ENCODE measurements at regions not wholly inside any gene's neighbourhood (a gene's known extent, or its start where the extent isn't known, plus 50 kb on each side); places are given as distances from the start of the nearest gene placed in this dataset.

DNA sequence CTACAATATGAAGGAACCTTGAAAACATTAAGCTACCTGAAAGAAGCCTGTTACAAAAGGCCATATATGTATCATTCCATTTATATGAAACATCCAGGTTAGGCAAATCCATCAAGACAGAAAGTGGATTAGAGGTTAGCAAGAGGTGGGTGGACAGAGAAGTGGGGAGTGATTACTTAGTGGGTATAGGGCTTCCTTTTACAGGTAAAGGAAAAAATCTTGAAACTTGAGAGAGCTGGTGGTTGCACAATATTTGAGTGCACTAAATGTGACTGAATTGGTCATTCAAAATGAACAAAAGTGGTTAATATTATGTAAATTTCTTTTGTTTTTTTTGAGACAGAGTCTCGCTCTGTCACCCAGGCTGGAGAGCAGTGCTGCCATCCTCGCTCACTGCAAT is 119.4 kb upstream of the KIF5B start:
- Histone ChIP-seq H3K36me3 (no peaks in the 10 kb centered on the region), H3K4me1 (no peaks in the 10 kb centered on the region), H3K27ac (no peak overlapping the region), H3K27me3 (no peaks in the 10 kb centered on the region), H3K9me3 (no peaks in the 10 kb centered on the region), H3K4me3 (no peak overlapping the region)
- DNase-seq (no peak), ATAC-seq (peak; percentile 42)
- intact Hi-C loops (cut with DNase I): no loop called here
- TF ChIP-seq, protein P1, sequence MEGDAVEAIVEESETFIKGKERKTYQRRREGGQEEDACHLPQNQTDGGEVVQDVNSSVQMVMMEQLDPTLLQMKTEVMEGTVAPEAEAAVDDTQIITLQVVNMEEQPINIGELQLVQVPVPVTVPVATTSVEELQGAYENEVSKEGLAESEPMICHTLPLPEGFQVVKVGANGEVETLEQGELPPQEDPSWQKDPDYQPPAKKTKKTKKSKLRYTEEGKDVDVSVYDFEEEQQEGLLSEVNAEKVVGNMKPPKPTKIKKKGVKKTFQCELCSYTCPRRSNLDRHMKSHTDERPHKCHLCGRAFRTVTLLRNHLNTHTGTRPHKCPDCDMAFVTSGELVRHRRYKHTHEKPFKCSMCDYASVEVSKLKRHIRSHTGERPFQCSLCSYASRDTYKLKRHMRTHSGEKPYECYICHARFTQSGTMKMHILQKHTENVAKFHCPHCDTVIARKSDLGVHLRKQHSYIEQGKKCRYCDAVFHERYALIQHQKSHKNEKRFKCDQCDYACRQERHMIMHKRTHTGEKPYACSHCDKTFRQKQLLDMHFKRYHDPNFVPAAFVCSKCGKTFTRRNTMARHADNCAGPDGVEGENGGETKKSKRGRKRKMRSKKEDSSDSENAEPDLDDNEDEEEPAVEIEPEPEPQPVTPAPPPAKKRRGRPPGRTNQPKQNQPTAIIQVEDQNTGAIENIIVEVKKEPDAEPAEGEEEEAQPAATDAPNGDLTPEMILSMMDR (IDR thresholded peaks at IDR 0.05): no peak

DNA sequence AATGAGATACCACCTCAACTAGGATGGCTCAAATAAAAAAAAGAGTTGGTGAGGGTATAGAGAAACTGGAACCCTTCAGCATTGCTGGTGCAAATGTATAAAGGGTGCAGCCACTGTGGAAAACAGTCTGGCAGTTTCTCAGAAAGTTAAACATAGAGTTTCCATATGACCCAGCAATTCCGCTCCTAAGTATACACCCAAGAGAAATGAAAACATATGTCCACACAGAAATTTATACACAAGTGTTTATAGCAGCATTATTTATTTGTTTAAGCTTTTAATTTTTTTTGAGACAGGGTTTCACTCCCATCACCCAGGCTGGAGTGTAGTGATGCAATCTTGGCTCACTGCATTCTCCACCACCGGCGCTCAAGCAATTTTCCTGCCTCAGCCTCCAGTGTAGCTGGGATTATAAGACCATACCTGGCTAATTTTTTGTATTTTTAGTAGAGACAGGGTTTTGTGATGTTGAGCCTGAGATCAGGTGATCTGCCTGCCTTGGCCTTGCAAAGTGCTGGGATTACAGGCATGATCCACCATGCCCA is 118.2 kb upstream of the KIF5B start:
- TF ChIP-seq, protein P1 (IDR thresholded peaks at IDR 0.05): no peak
- no peak overlapping the region for H3K27ac ChIP-seq
- intact Hi-C loops (cut with DNase I): no loop called here
- H3K9me3 ChIP-seq: no peaks in the 10 kb centered on the region
- no peak overlapping the region for H3K4me3 ChIP-seq
- no peaks in the 10 kb centered on the region for H3K27me3 ChIP-seq
- H3K4me1 ChIP-seq: no peaks in the 10 kb centered on the region
- H3K36me3 ChIP-seq: no peaks in the 10 kb centered on the region
- ATAC-seq (no peak), DNase-seq (no peak)

DNA sequence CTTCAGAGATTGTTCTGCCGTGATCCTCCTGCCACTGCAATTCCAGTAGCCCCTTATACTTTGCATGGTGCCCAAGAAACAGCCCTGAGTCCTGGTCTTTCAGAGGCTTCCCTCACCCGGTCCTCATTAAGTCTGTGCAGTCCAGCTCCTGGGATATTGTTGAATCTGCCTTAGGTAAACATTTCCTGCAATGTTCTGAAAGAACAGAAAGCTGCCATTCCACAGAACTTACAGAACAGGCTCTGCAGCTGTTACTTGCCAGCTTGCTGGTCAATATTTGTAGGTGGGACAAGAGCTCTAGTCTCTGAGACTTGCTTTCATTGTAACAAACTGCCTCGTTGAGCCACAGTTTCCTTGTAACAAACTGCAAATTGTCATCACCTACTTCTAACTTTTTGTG is 115.0 kb upstream of the KIF5B start:
- TF ChIP-seq, protein P1 (IDR thresholded peaks at IDR 0.05): no peak
- no peaks in the 10 kb centered on the region for H3K4me1 ChIP-seq
- H3K4me3 ChIP-seq: no peak overlapping the region
- H3K9me3 ChIP-seq: no peaks in the 10 kb centered on the region
- DNase-seq (no peak), ATAC-seq (peak; percentile 89)
- H3K36me3 ChIP-seq: no peaks in the 10 kb centered on the region
- peak overlapping the region; percentile 36 for H3K27ac ChIP-seq
- no peaks in the 10 kb centered on the region for H3K27me3 ChIP-seq
- intact Hi-C loops (cut with DNase I): no loop called here

DNA sequence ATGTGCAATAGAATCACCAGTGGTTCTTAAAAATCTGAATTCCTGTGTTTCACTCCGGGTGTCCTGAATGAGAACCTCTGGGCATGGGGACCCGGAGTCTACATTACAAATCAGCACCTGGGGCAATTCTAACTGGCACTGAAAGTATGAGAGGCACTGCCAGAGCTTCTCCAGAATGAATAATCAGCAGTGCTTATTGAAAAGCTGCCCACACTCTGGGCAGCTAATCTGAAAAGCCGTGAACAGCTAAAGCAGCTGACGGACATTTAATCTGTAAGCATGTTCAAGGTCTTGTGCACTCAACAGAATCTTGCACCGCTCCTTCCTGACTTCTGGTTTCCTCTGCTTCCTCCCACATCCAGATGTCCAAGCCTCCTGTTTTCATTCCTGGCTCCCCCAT is 113.3 kb upstream of the KIF5B start:
- H3K4me3 ChIP-seq: no peak overlapping the region
- H3K27me3 ChIP-seq: no peaks in the 10 kb centered on the region
- no peaks in the 10 kb centered on the region for H3K9me3 ChIP-seq
- no peaks in the 10 kb centered on the region for H3K36me3 ChIP-seq
- TF ChIP-seq, protein P1 (IDR thresholded peaks at IDR 0.05): no peak
- DNase-seq (no peak), ATAC-seq (no peak)
- H3K27ac ChIP-seq: no peak overlapping the region
- intact Hi-C loops (cut with DNase I): no loop called here
- H3K4me1 ChIP-seq: no peaks in the 10 kb centered on the region

DNA sequence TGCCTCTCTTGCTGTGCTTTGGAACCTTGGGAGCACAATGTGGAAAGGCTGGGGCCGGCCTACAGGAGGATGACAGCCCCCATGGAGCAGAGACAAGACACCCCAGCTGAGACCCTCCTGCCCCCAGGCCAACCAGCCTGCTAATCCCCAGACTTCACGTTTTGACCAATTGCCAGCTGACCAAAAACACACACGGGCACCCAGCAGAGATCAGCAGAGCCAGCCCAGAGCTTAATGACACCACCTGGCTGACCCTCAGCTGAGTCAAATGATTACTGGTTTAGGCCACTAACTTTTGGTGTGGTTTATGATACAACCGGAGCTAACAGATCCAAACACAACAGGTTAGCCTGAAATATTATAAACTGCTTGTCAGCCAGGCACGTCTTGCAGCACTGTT is 111.2 kb upstream of the KIF5B start:
- Histone ChIP-seq H3K27ac (no peak overlapping the region), H3K27me3 (no peaks in the 10 kb centered on the region), H3K36me3 (no peaks in the 10 kb centered on the region), H3K4me1 (no peaks in the 10 kb centered on the region), H3K9me3 (no peaks in the 10 kb centered on the region), H3K4me3 (no peak overlapping the region)
- ATAC-seq (no peak), DNase-seq (no peak)
- TF ChIP-seq, protein P1 (IDR thresholded peaks at IDR 0.05): no peak
- intact Hi-C loops (cut with DNase I): no loop called here

DNA sequence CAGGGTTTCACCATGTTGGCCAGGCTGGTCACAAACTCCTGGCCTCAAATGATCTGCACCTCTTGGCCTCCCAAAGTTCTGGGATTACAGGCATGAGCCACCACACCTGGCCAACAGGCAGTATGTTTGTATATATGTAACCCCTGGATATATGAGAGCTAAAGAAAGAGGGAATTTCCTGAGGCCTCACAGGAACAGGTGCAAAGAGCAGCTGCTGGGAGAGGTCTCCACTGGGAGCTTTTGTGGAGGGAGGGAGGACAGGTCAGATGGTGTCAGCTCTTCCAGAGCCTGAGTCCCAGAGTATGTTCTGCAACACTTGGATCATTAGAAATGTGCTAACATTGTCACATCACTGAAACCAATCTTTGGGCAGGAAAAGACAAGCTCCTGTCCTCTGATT is 110.1 kb upstream of the KIF5B start:
- ATAC-seq (no peak), DNase-seq (no peak)
- no peak overlapping the region for H3K27ac ChIP-seq
- H3K36me3 ChIP-seq: no peaks in the 10 kb centered on the region
- TF ChIP-seq, protein P1 (IDR thresholded peaks at IDR 0.05): no peak
- no peaks in the 10 kb centered on the region for H3K9me3 ChIP-seq
- intact Hi-C loops (cut with DNase I): no loop called here
- no peak overlapping the region for H3K4me3 ChIP-seq
- no peaks in the 10 kb centered on the region for H3K4me1 ChIP-seq
- H3K27me3 ChIP-seq: no peaks in the 10 kb centered on the region

Measured in upper lobe of right lung (tissue), 1 donor.